ENCODE measurements at regions not wholly inside any gene's neighbourhood (a gene's known extent, or its start where the extent isn't known, plus 50 kb on each side); places are given as distances from the start of the nearest gene placed in this dataset.
"Not testable (repeated sequence)": the region's sequence is repeated elsewhere in the genome, so short reads cannot be mapped to it uniquely, and the experiment has no call there.

GRCh38 chrX:55142206-55142918 is 53.5 kb downstream of the PAGE2 start:
- no peak for DNase-seq

GRCh38 chrX:55142919-55143310 is 54.1 kb downstream of the PAGE2 start:
- DNase-seq, result no peak

GRCh38 chrX:55143621-55144020 is 54.8 kb downstream of the PAGE2 start:
- no peak for DNase-seq

- DNase-seq, result no peak
Measured at GRCh38 chrX:55144697-55145096, 55.9 kb downstream of the PAGE2 start.

- DNase-seq, result no peak
Measured at GRCh38 chrX:55149242-55149641, 60.4 kb downstream of the PAGE2 start.

GRCh38 chrX:55151199-55151598 is 62.4 kb downstream of the PAGE2 start:
- DNase-seq, result no peak

- DNase-seq, result no peak
Measured at GRCh38 chrX:55159551-55159950, 60.6 kb upstream of the PAGE5 start.

GRCh38 chrX:55160685-55161552 is 59.2 kb upstream of the PAGE5 start:
- DNase-seq, result peak; percentile 66

GRCh38 chrX:55161581-55161980 is 58.6 kb upstream of the PAGE5 start:
- no peak for DNase-seq

- no peak for DNase-seq
Measured at GRCh38 chrX:55163171-55163570, 57.0 kb upstream of the PAGE5 start.

- not testable (repeated sequence) for DNase-seq
Measured at GRCh38 chrX:55165026-55165425, 55.1 kb upstream of the PAGE5 start.

- DNase-seq, result no peak
Measured at GRCh38 chrX:55167124-55167803, 52.9 kb upstream of the PAGE5 start.

- DNase-seq, result no peak
Measured at GRCh38 chrX:55167901-55168300, 52.2 kb upstream of the PAGE5 start.

- no peak for DNase-seq
Measured at GRCh38 chrX:55169782-55170181, 50.4 kb upstream of the PAGE5 start.

Data from activated gamma-delta T cell (primary cell).